ENCODE measurements at regions not wholly inside any gene's neighbourhood (a gene's known extent, or its start where the extent isn't known, plus 50 kb on each side); places are given as distances from the start of the nearest gene placed in this dataset.

DNA sequence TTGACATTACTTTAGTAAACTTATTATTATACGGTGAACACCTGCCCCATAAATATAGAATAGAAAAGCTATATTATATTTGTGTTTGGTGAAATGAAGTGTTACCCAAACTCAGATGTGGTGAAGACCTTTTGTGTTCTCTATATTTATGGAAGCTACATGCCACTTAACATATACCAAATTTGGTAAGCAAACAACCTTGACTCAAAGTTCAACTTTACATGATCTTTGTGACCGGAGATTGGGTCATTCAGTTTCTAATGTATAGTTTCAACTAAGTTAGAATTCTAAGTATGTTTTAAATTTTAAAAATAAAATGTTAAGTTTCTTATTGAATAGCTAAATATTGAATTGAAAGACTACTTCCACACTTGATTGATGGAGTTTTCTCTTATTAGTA lies 288.6 kb upstream of the SEMA3D start:
- CTCF ChIA-PET = no interaction called here
- Mint-ChIP-seq H3K36me3 (no peaks in the 10 kb centered on the region), H3K4me1 (peaks cover 0 to 10% (median 0%) of the 10 kb centered on the region in 7 donors), H3K27me3 (no peaks in the 10 kb centered on the region), H3K9me3 (peaks cover 0 to 5% (median 0%) of the 10 kb centered on the region in 11 donors), H3K4me3 (no peak overlapping the region), H3K27ac (no peak overlapping the region)
- Histone ChIP-seq H3K36me3 (ENCODE audit: control insufficient read depth in 2 of 3, insufficient read depth in 3 of 3, low read length in 3 of 3) (no peaks in the 10 kb centered on the region), H3K27me3 (ENCODE audit: control insufficient read depth in 2 of 2, insufficient read depth in 2 of 2, low read length in 2 of 2) (no peaks in the 10 kb centered on the region), H3K4me3 (ENCODE audit: low read length) (no peak overlapping the region), H3K9me3 (ENCODE audit: control insufficient read depth in 2 of 3, low read length in 3 of 3) (no peaks in the 10 kb centered on the region), H3K4me1 (ENCODE audit: control insufficient read depth in 2 of 2, insufficient read depth in 2 of 2, low read length in 2 of 2) (no peaks in the 10 kb centered on the region), H3K27ac (ENCODE audit: low read depth, low read length) (no peak overlapping the region)
- ATAC-seq (no peak), DNase-seq (no peak)
- intact Hi-C loops (cut with micrococcal nuclease) = no loop called here
- POLR2A ChIA-PET = interaction anchor here (0.6 kb wide), 1 partner anchor 767 kb away, joined by 3 read pairs; no protein-coding TSS in a partner anchor

DNA sequence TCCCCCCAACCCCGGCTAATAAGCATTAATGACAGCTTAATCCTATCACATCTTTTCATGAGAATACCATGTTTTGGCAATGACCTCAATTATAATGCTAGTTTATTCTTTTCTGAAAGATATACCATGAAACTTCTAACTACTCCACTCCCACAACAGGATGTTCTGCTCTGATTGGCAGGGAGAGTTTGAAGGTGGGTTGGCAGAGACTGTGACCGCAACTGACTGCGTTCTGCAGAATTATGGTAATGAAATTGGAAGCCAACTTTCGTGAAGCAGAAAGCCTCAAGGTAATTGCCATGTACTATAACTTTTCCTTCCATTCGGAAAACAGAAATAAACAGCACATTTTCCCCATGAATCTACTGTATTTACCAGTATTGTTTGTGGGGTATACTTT lies 288.2 kb upstream of the SEMA3D start:
- DNase-seq (no peak), ATAC-seq (no peak)
- Histone ChIP-seq H3K4me3 (ENCODE audit: low read length) (no peak overlapping the region), H3K9me3 (ENCODE audit: control insufficient read depth in 2 of 3, low read length in 3 of 3) (no peaks in the 10 kb centered on the region), H3K4me1 (ENCODE audit: control insufficient read depth in 2 of 2, insufficient read depth in 2 of 2, low read length in 2 of 2) (no peaks in the 10 kb centered on the region), H3K36me3 (ENCODE audit: control insufficient read depth in 2 of 3, insufficient read depth in 3 of 3, low read length in 3 of 3) (no peaks in the 10 kb centered on the region), H3K27me3 (ENCODE audit: control insufficient read depth in 2 of 2, insufficient read depth in 2 of 2, low read length in 2 of 2) (no peaks in the 10 kb centered on the region), H3K27ac (ENCODE audit: low read depth, low read length) (no peak overlapping the region)
- peaks cover 0 to 5% (median 0%) of the 10 kb centered on the region in 11 donors for H3K9me3 Mint-ChIP-seq
- intact Hi-C loops (cut with micrococcal nuclease) = no loop called here
- H3K27me3 Mint-ChIP-seq = no peaks in the 10 kb centered on the region
- peaks cover 0 to 10% (median 0%) of the 10 kb centered on the region in 7 donors for H3K4me1 Mint-ChIP-seq
- H3K27ac Mint-ChIP-seq = no peak overlapping the region
- POLR2A ChIA-PET = no interaction called here
- H3K36me3 Mint-ChIP-seq = no peaks in the 10 kb centered on the region
- CTCF ChIA-PET = no interaction called here
- H3K4me3 Mint-ChIP-seq = no peak overlapping the region

GRCh38 chr7:85474234-85474633 lies 287.4 kb upstream of the SEMA3D start:
- H3K9me3 ChIP-seq (ENCODE audit: control insufficient read depth in 2 of 3, low read length in 3 of 3) = no peaks in the 10 kb centered on the region
- H3K4me3 ChIP-seq (ENCODE audit: low read length) = no peak overlapping the region
- Mint-ChIP-seq H3K27me3 (no peaks in the 10 kb centered on the region), H3K27ac (no peak overlapping the region), H3K4me3 (no peak overlapping the region), H3K4me1 (peaks cover 0 to 10% (median 0%) of the 10 kb centered on the region in 7 donors), H3K9me3 (peaks cover 0 to 5% (median 0%) of the 10 kb centered on the region in 11 donors), H3K36me3 (no peaks in the 10 kb centered on the region)
- no peaks in the 10 kb centered on the region for H3K4me1 ChIP-seq (ENCODE audit: control insufficient read depth in 2 of 2, insufficient read depth in 2 of 2, low read length in 2 of 2)
- ATAC-seq (no peak), DNase-seq (no peak)
- no peaks in the 10 kb centered on the region for H3K27me3 ChIP-seq (ENCODE audit: control insufficient read depth in 2 of 2, insufficient read depth in 2 of 2, low read length in 2 of 2)
- ChIA-PET CTCF (no interaction called here), POLR2A (no interaction called here)
- intact Hi-C loops (cut with micrococcal nuclease) = no loop called here
- H3K27ac ChIP-seq (ENCODE audit: low read depth, low read length) = no peak overlapping the region
- no peaks in the 10 kb centered on the region for H3K36me3 ChIP-seq (ENCODE audit: control insufficient read depth in 2 of 3, insufficient read depth in 3 of 3, low read length in 3 of 3)

DNA sequence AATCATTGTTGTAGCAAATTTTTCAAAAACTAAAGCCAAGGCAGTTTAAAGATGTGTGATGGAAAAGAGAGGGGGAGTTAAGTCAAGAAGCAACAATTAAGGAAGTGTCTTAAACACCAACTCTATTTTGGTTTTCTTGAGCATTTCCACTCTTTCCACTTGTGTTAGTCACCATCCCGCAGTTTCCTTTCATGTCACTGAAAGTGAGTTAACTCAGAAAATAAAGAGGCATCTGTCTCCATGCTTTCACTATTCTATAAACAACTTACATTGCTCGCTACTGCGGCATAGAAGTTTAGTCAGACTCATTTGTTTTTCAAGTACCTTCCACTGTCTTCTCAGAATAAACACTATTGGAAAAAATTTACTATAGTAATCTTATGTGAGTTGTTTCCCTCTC lies 284.9 kb upstream of the SEMA3D start:
- Mint-ChIP-seq H3K9me3 (peaks cover 0 to 7% (median 0%) of the 10 kb centered on the region in 11 donors), H3K4me3 (no peak overlapping the region), H3K36me3 (no peaks in the 10 kb centered on the region), H3K4me1 (peaks cover 0 to 10% (median 0%) of the 10 kb centered on the region in 7 donors), H3K27ac (no peak overlapping the region), H3K27me3 (peaks cover 0 to 6% (median 0%) of the 10 kb centered on the region in 5 donors)
- intact Hi-C loops (cut with micrococcal nuclease) = no loop called here
- no peak for DNase-seq
- ATAC-seq = peak; percentile 36
- Histone ChIP-seq H3K27me3 (ENCODE audit: control insufficient read depth in 2 of 2, insufficient read depth in 2 of 2, low read length in 2 of 2) (no peaks in the 10 kb centered on the region), H3K36me3 (ENCODE audit: control insufficient read depth in 2 of 3, insufficient read depth in 3 of 3, low read length in 3 of 3) (no peaks in the 10 kb centered on the region), H3K27ac (ENCODE audit: low read depth, low read length) (no peak overlapping the region), H3K4me3 (ENCODE audit: low read length) (no peak overlapping the region), H3K4me1 (ENCODE audit: control insufficient read depth in 2 of 2, insufficient read depth in 2 of 2, low read length in 2 of 2) (no peaks in the 10 kb centered on the region), H3K9me3 (ENCODE audit: control insufficient read depth in 2 of 3, low read length in 3 of 3) (no peaks in the 10 kb centered on the region)
- ChIA-PET POLR2A (no interaction called here), CTCF (no interaction called here)

- Histone ChIP-seq H3K4me3 (ENCODE audit: low read length) (no peak overlapping the region), H3K27ac (ENCODE audit: low read depth, low read length) (no peak overlapping the region), H3K36me3 (ENCODE audit: control insufficient read depth in 2 of 3, insufficient read depth in 3 of 3, low read length in 3 of 3) (no peaks in the 10 kb centered on the region), H3K27me3 (ENCODE audit: control insufficient read depth in 2 of 2, insufficient read depth in 2 of 2, low read length in 2 of 2) (no peaks in the 10 kb centered on the region), H3K4me1 (ENCODE audit: control insufficient read depth in 2 of 2, insufficient read depth in 2 of 2, low read length in 2 of 2) (no peaks in the 10 kb centered on the region), H3K9me3 (ENCODE audit: control insufficient read depth in 2 of 3, low read length in 3 of 3) (no peaks in the 10 kb centered on the region)
- Mint-ChIP-seq H3K27ac (no peak overlapping the region), H3K9me3 (peaks cover 0 to 7% (median 0%) of the 10 kb centered on the region in 11 donors), H3K4me1 (peaks cover 0 to 10% (median 0%) of the 10 kb centered on the region in 7 donors), H3K27me3 (peaks cover 0 to 6% (median 0%) of the 10 kb centered on the region in 5 donors), H3K36me3 (no peaks in the 10 kb centered on the region), H3K4me3 (no peak overlapping the region)
- ATAC-seq (no peak), DNase-seq (no peak)
- ChIA-PET POLR2A (no interaction called here), CTCF (no interaction called here)
- intact Hi-C loops (cut with micrococcal nuclease) = no loop called here
Measured at GRCh38 chr7:85471307-85471706, 284.5 kb upstream of the SEMA3D start.

DNA sequence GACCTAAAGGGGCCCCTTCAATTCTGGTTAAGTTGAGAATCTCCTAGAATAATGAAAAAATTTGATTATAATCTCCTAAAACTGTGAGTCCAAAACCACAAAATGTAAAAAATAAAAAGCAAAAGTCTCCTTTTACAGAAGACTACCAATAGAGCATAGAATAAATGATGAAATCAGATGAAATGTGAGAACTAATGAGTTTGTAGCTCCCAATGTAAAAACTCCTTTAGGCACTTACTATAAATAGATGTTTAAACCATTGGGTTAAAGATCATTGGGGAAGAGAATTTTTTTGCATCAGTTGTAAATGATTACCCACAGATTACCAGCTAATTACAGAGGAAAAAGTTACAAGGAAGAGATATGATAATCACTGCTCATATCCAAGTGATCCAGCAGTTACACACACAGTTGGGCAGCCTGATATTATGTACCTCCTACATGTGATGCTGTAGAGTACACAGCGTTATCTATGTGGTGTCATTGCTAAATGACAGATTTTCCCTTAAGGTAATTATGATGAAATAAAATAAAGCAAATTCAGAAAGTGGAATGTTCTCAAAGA lies 282.7 kb upstream of the SEMA3D start:
- Mint-ChIP-seq H3K36me3 (no peaks in the 10 kb centered on the region), H3K4me3 (no peak overlapping the region), H3K27me3 (peaks cover 0 to 6% (median 0%) of the 10 kb centered on the region in 5 donors), H3K9me3 (peaks cover 0 to 8% (median 0%) of the 10 kb centered on the region in 11 donors), H3K27ac (no peak overlapping the region), H3K4me1 (peaks cover 0 to 10% (median 0%) of the 10 kb centered on the region in 7 donors)
- H3K36me3 ChIP-seq (ENCODE audit: control insufficient read depth in 2 of 3, insufficient read depth in 3 of 3, low read length in 3 of 3) = no peaks in the 10 kb centered on the region
- no peak overlapping the region for H3K4me3 ChIP-seq (ENCODE audit: low read length)
- no peaks in the 10 kb centered on the region for H3K9me3 ChIP-seq (ENCODE audit: control insufficient read depth in 2 of 3, low read length in 3 of 3)
- intact Hi-C loops (cut with micrococcal nuclease) = no loop called here
- CTCF ChIA-PET = no interaction called here
- no peaks in the 10 kb centered on the region for H3K4me1 ChIP-seq (ENCODE audit: control insufficient read depth in 2 of 2, insufficient read depth in 2 of 2, low read length in 2 of 2)
- H3K27ac ChIP-seq (ENCODE audit: low read depth, low read length) = no peak overlapping the region
- H3K27me3 ChIP-seq (ENCODE audit: control insufficient read depth in 2 of 2, insufficient read depth in 2 of 2, low read length in 2 of 2) = no peaks in the 10 kb centered on the region
- ATAC-seq = no peak
- POLR2A ChIA-PET = no interaction called here
- DNase-seq = no peak

DNA sequence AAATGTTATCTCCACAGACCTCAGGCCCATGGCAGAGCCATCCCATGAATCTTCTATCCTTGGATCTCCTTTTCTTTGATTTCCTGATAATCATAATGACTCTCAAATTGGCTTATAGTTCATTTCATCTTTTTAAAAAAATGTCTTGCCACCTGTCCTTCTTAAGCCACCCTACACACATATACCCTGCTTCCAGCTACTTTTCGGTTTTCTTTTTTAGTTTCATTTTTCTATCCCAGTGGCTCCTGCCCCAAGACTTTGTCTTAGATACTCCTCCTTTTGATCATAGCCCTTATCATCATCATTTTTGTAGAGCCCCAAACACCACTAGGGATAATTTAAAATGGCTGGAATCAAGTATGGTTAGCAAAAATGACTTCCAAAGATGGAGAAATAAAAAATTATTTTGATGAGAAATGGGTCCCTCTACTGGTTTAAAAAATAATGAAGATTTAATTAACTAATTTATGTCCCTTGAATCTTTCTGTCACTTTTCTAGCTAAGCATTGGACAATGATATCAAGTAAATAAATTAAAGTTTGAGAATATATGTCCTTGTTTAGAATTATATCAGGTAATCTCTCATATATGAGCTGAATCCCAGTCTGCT lies 277.3 kb upstream of the SEMA3D start:
- Histone ChIP-seq H3K4me3 (ENCODE audit: low read length) (no peak overlapping the region), H3K36me3 (ENCODE audit: control insufficient read depth in 2 of 3, insufficient read depth in 3 of 3, low read length in 3 of 3) (no peaks in the 10 kb centered on the region), H3K27ac (ENCODE audit: low read depth, low read length) (no peak overlapping the region), H3K27me3 (ENCODE audit: control insufficient read depth in 2 of 2, insufficient read depth in 2 of 2, low read length in 2 of 2) (no peaks in the 10 kb centered on the region), H3K9me3 (ENCODE audit: control insufficient read depth in 2 of 3, low read length in 3 of 3) (no peaks in the 10 kb centered on the region), H3K4me1 (ENCODE audit: control insufficient read depth in 2 of 2, insufficient read depth in 2 of 2, low read length in 2 of 2) (no peaks in the 10 kb centered on the region)
- Mint-ChIP-seq H3K27ac (no peak overlapping the region), H3K36me3 (no peaks in the 10 kb centered on the region), H3K9me3 (peaks cover 0 to 8% (median 0%) of the 10 kb centered on the region in 11 donors), H3K4me1 (no peaks in the 10 kb centered on the region), H3K27me3 (peaks cover 0 to 6% (median 0%) of the 10 kb centered on the region in 5 donors), H3K4me3 (no peak overlapping the region)
- intact Hi-C loops (cut with micrococcal nuclease) = no loop called here
- ATAC-seq = no peak
- DNase-seq = no peak
- POLR2A ChIA-PET = no interaction called here
- CTCF ChIA-PET = no interaction called here

Measured in naive thymus-derived CD4-positive, alpha-beta T cell (primary cell).